GM21515 (cell line): ENCODE measurements at regions not wholly inside any gene's neighbourhood (a gene's known extent, or its start where the extent isn't known, plus 50 kb on each side); places are given as distances from the start of the nearest gene placed in this dataset.
A peak's percentile ranks its signal among the peaks of the same experiment; 100 is the strongest.
"Not testable (repeated sequence)": the region's sequence is repeated elsewhere in the genome, so short reads cannot be mapped to it uniquely, and the experiment has no call there.

Source experiments
- ATAC-seq: cut with Tn5 transposase; IDR thresholded peaks from one replicate; pipeline ENCODE4 v1.9.1; 2021; ENCODE audit not compliant: unreplicated experiment

GRCh38 chr2:59171019-59171418 lies 929.9 kb upstream of the FANCL start:
- ATAC-seq, result peak; percentile 70

GRCh38 chr2:59168766-59169165 lies 927.6 kb upstream of the FANCL start:
- no peak for ATAC-seq

GRCh38 chr2:59167514-59167913 lies 926.4 kb upstream of the FANCL start:
- no peak for ATAC-seq

- ATAC-seq, result not testable (repeated sequence)
Measured at GRCh38 chr2:59157908-59158307, 916.8 kb upstream of the FANCL start.

- no peak for ATAC-seq
Measured at GRCh38 chr2:59151805-59152204, 910.7 kb upstream of the FANCL start.

GRCh38 chr2:59150217-59150849 lies 909.2 kb upstream of the FANCL start:
- ATAC-seq, result no peak

GRCh38 chr2:59149271-59149670 lies 908.1 kb upstream of the FANCL start:
- no peak for ATAC-seq

GRCh38 chr2:59112258-59112657 lies 871.1 kb upstream of the FANCL start:
- ATAC-seq, result no peak

GRCh38 chr2:59096973-59097372 lies 855.8 kb upstream of the FANCL start:
- no peak for ATAC-seq

GRCh38 chr2:59093571-59093970 lies 852.4 kb upstream of the FANCL start:
- ATAC-seq, result no peak

- no peak for ATAC-seq
Measured at GRCh38 chr2:59084326-59084725, 843.2 kb upstream of the FANCL start.

GRCh38 chr2:59083075-59083828 lies 842.1 kb upstream of the FANCL start:
- no peak for ATAC-seq

GRCh38 chr2:59082657-59083056 lies 841.5 kb upstream of the FANCL start:
- ATAC-seq, result no peak

GRCh38 chr2:59080451-59081181 lies 839.5 kb upstream of the FANCL start:
- ATAC-seq, result no peak

- ATAC-seq, result no peak
Measured at GRCh38 chr2:59077981-59078531, 836.9 kb upstream of the FANCL start.

GRCh38 chr2:59077026-59077725 lies 836.1 kb upstream of the FANCL start:
- no peak for ATAC-seq

- no peak for ATAC-seq
Measured at GRCh38 chr2:59076079-59076619, 835.0 kb upstream of the FANCL start.

GRCh38 chr2:59074071-59074470 lies 832.9 kb upstream of the FANCL start:
- no peak for ATAC-seq

GRCh38 chr2:59073286-59073685 lies 832.2 kb upstream of the FANCL start:
- no peak for ATAC-seq

- ATAC-seq, result no peak
Measured at GRCh38 chr2:59068255-59068654, 827.1 kb upstream of the FANCL start.
